Neural progenitor cell (in vitro differentiated cells): ENCODE measurements at regions not wholly inside any gene's neighbourhood (a gene's known extent, or its start where the extent isn't known, plus 50 kb on each side); places are given as distances from the start of the nearest gene placed in this dataset.

Source experiments
- EZH2 ChIP-seq: fragments of 200-600 bp; sonication (generic); IDR thresholded peaks from 2 replicates; pipeline ENCODE4 v1.6.1; 2017; ENCODE audit warnings: antibody characterized with exemption, mild to moderate bottlenecking, moderate library complexity
- TF ChIP-seq, protein P1 (sequence below): fragments of 200-600 bp; sonication (generic); IDR thresholded peaks from 2 replicates; pipeline ENCODE4 v1.5.1; 2017; ENCODE audit warnings: antibody characterized with exemption, mild to moderate bottlenecking

DNA sequence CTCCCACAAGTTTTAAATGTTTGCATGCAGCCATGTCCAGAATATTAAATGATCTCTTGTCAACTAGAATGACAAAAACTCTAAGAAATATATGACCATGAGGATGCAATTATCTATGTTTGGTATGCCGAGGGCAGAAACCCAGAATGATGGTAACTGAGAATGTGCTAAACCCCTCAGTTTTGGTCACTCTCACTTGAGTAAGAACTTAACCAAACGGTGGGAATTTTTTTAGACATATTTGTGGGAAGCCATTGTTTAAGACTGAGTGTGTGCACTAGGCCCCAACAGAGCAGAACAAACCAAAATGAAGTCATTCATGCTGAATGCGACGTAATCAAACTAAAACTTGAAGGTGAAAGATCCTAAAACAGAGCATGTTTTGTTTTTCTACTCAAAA lies 1927.9 kb upstream of the SEL1L start:
- TF ChIP-seq, protein P1, sequence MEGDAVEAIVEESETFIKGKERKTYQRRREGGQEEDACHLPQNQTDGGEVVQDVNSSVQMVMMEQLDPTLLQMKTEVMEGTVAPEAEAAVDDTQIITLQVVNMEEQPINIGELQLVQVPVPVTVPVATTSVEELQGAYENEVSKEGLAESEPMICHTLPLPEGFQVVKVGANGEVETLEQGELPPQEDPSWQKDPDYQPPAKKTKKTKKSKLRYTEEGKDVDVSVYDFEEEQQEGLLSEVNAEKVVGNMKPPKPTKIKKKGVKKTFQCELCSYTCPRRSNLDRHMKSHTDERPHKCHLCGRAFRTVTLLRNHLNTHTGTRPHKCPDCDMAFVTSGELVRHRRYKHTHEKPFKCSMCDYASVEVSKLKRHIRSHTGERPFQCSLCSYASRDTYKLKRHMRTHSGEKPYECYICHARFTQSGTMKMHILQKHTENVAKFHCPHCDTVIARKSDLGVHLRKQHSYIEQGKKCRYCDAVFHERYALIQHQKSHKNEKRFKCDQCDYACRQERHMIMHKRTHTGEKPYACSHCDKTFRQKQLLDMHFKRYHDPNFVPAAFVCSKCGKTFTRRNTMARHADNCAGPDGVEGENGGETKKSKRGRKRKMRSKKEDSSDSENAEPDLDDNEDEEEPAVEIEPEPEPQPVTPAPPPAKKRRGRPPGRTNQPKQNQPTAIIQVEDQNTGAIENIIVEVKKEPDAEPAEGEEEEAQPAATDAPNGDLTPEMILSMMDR, result no peak
- no peak for TF ChIP-seq EZH2
